B cell (primary cell): ENCODE measurements at regions not wholly inside any gene's neighbourhood (a gene's known extent, or its start where the extent isn't known, plus 50 kb on each side); places are given as distances from the start of the nearest gene placed in this dataset.

Experiments
- EZH2 ChIP-seq: IDR thresholded peaks from 2 replicates; pipeline ENCODE4 v1.6.1; 2012; ENCODE audit warnings: borderline replicate concordance, low read depth, mild to moderate bottlenecking, moderate library complexity, low read length; ENCODE audit not compliant: insufficient read depth, poor library complexity, severe bottlenecking
- TF ChIP-seq, protein P1 (sequence below): fragments of 200-600 bp; IDR thresholded peaks from one replicate; pipeline ENCODE4 v1.8.0; 2022; ENCODE audit warnings: antibody characterized with exemption, mild to moderate bottlenecking

DNA sequence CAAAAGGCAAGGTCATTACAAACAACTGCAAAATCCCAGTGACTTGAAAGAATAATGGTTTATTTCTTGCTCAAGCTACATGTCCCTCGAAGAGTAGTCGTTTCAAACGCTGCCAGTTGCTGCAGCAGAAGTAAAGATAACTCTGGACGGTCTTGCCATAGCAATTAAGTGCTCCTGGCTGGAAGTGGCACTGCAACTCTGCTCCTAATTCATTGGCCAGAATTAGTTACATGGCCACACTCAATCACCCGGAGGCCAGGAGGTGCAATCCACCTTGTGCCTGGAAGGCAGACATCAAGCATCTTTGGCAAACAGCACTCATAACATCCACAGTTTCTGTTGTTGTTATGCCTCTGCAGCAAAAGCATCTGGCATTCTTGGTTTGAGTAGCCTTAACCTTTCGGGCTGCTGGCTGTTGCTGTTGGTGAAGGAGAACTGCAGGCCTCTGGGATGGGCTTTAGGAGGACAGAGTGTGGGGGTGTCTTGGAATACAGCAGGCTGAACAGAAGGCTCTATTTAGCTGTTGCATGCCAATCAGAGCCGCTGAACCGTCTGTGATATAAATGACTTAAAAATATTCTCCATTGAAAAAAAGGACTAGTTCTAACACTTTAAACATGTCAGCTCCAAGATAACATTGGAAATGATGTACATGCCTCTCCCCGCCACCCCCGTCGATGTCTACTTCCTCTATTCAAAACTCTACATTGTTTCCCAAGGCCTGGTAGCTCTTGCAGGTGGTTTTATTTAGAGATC is 123.5 kb upstream of the DYRK2 start:
- no peak for TF ChIP-seq EZH2
- TF ChIP-seq, protein P1, sequence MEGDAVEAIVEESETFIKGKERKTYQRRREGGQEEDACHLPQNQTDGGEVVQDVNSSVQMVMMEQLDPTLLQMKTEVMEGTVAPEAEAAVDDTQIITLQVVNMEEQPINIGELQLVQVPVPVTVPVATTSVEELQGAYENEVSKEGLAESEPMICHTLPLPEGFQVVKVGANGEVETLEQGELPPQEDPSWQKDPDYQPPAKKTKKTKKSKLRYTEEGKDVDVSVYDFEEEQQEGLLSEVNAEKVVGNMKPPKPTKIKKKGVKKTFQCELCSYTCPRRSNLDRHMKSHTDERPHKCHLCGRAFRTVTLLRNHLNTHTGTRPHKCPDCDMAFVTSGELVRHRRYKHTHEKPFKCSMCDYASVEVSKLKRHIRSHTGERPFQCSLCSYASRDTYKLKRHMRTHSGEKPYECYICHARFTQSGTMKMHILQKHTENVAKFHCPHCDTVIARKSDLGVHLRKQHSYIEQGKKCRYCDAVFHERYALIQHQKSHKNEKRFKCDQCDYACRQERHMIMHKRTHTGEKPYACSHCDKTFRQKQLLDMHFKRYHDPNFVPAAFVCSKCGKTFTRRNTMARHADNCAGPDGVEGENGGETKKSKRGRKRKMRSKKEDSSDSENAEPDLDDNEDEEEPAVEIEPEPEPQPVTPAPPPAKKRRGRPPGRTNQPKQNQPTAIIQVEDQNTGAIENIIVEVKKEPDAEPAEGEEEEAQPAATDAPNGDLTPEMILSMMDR, result no peak
